ENCODE measurements at regions not wholly inside any gene's neighbourhood (a gene's known extent, or its start where the extent isn't known, plus 50 kb on each side); places are given as distances from the start of the nearest gene placed in this dataset.

- Histone ChIP-seq H3K9me3 (ENCODE audit: insufficient read depth, low read length) (no peaks in the 10 kb centered on the region), H3K27me3 (ENCODE audit: insufficient read depth, insufficient read length) (no peaks in the 10 kb centered on the region), H3K4me3 (ENCODE audit: insufficient read length, low read depth) (no peak overlapping the region), H3K4me1 (ENCODE audit: insufficient read depth, insufficient read length) (no peaks in the 10 kb centered on the region), H3K9ac (ENCODE audit: insufficient read length, low read depth) (no peak overlapping the region), H3K36me3 (ENCODE audit: insufficient read depth, insufficient read length, low read length) (no peaks in the 10 kb centered on the region)
- DNase-seq (ENCODE audit: low read depth, low spot score) = no peak
- TF ChIP-seq YY1 (IDR thresholded peaks at IDR 0.05; ENCODE audit: insufficient read depth, insufficient read length) = no peak
- TF ChIP-seq SUZ12 (IDR thresholded peaks at IDR 0.05; ENCODE audit: extremely low read depth, insufficient read depth, insufficient read length) = no peak
- no peak for TF ChIP-seq ZNF274 (IDR thresholded peaks at IDR 0.05; ENCODE audit: low read depth, low read length)
Observed at GRCh38 chr14:41055589-41055988, 551.1 kb upstream of the LRFN5 start.

GRCh38 chr14:41051801-41052200, 554.9 kb upstream of the LRFN5 start:
- Histone ChIP-seq H3K4me1 (ENCODE audit: insufficient read depth, insufficient read length) (no peaks in the 10 kb centered on the region), H3K36me3 (ENCODE audit: insufficient read depth, insufficient read length, low read length) (no peaks in the 10 kb centered on the region), H3K4me3 (ENCODE audit: insufficient read length, low read depth) (no peak overlapping the region), H3K9ac (ENCODE audit: insufficient read length, low read depth) (no peak overlapping the region), H3K27me3 (ENCODE audit: insufficient read depth, insufficient read length) (no peaks in the 10 kb centered on the region), H3K9me3 (ENCODE audit: insufficient read depth, low read length) (no peaks in the 10 kb centered on the region)
- TF ChIP-seq SUZ12 (IDR thresholded peaks at IDR 0.05; ENCODE audit: extremely low read depth, insufficient read depth, insufficient read length) (no peak), YY1 (IDR thresholded peaks at IDR 0.05; ENCODE audit: insufficient read depth, insufficient read length) (no peak), ZNF274 (IDR thresholded peaks at IDR 0.05; ENCODE audit: low read depth, low read length) (no peak)
- no peak for DNase-seq (ENCODE audit: low read depth, low spot score)

GRCh38 chr14:41047763-41048162, 558.9 kb upstream of the LRFN5 start:
- no peaks in the 10 kb centered on the region for H3K27me3 ChIP-seq (ENCODE audit: insufficient read depth, insufficient read length)
- TF ChIP-seq ZNF274 (IDR thresholded peaks at IDR 0.05; ENCODE audit: low read depth, low read length) = no peak
- no peak for TF ChIP-seq SUZ12 (IDR thresholded peaks at IDR 0.05; ENCODE audit: extremely low read depth, insufficient read depth, insufficient read length)
- no peak for TF ChIP-seq YY1 (IDR thresholded peaks at IDR 0.05; ENCODE audit: insufficient read depth, insufficient read length)
- no peak overlapping the region for H3K9ac ChIP-seq (ENCODE audit: insufficient read length, low read depth)
- DNase-seq (ENCODE audit: low read depth, low spot score) = no peak
- no peaks in the 10 kb centered on the region for H3K36me3 ChIP-seq (ENCODE audit: insufficient read depth, insufficient read length, low read length)
- H3K9me3 ChIP-seq (ENCODE audit: insufficient read depth, low read length) = no peaks in the 10 kb centered on the region
- no peaks in the 10 kb centered on the region for H3K4me1 ChIP-seq (ENCODE audit: insufficient read depth, insufficient read length)
- H3K4me3 ChIP-seq (ENCODE audit: insufficient read length, low read depth) = no peak overlapping the region

DNA sequence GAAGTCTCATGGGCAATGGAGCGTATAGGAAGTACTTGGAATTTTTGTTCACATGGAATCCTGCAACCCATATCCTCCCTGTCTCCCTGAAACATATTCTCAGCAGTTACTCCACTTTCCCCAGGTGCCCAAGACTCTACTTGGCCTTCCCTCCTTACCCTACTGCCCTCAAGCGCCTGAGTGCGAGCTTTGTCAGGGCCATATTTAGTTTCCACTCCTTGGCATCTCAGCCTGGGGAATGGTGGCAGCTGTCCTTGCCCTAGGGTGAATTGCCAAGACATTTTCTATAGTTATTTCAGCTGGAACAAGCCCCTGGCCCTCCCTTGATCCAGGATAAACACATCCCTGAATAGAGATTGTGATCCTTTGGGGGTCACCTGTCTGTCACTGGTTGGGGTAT, 569.3 kb upstream of the LRFN5 start:
- Histone ChIP-seq H3K4me1 (ENCODE audit: insufficient read depth, insufficient read length) (no peaks in the 10 kb centered on the region), H3K9ac (ENCODE audit: insufficient read length, low read depth) (no peak overlapping the region)
- TF ChIP-seq YY1 (IDR thresholded peaks at IDR 0.05; ENCODE audit: insufficient read depth, insufficient read length) (no peak), SUZ12 (IDR thresholded peaks at IDR 0.05; ENCODE audit: extremely low read depth, insufficient read depth, insufficient read length) (no peak), ZNF274 (IDR thresholded peaks at IDR 0.05; ENCODE audit: low read depth, low read length) (no peak)

DNA sequence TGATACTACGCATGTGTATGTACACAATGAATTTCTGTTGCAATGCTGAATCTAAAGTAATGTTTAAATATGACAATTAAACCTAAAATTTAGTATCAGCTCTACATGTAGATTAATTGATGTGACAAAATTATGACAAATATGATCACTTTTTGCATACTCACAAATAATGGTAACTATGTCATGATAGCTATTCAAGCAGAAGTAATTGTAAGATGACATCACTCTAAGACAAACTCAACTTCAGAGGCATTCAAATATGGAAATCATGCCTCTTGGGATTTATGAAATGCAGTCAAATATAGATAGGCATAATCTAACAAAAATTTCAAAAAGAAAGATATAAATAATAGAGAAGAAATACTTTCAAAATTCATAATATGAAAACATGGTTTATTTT, 571.7 kb upstream of the LRFN5 start:
- H3K27me3 ChIP-seq (ENCODE audit: insufficient read depth, insufficient read length) = no peaks in the 10 kb centered on the region
- H3K36me3 ChIP-seq (ENCODE audit: insufficient read depth, insufficient read length, low read length) = no peaks in the 10 kb centered on the region
- TF ChIP-seq YY1 (IDR thresholded peaks at IDR 0.05; ENCODE audit: insufficient read depth, insufficient read length) (no peak), SUZ12 (IDR thresholded peaks at IDR 0.05; ENCODE audit: extremely low read depth, insufficient read depth, insufficient read length) (no peak)
- no peak for DNase-seq (ENCODE audit: low read depth, low spot score)
- H3K4me1 ChIP-seq (ENCODE audit: insufficient read depth, insufficient read length) = no peaks in the 10 kb centered on the region
- H3K9me3 ChIP-seq (ENCODE audit: insufficient read depth, low read length) = no peaks in the 10 kb centered on the region
- no peak overlapping the region for H3K9ac ChIP-seq (ENCODE audit: insufficient read length, low read depth)
- H3K4me3 ChIP-seq (ENCODE audit: insufficient read length, low read depth) = no peak overlapping the region

More for the DNA sequence above, 569.3 kb upstream of the LRFN5 start:
- no peak for DNase-seq (ENCODE audit: low read depth, low spot score)
- no peaks in the 10 kb centered on the region for H3K9me3 ChIP-seq (ENCODE audit: insufficient read depth, low read length)
- no peaks in the 10 kb centered on the region for H3K36me3 ChIP-seq (ENCODE audit: insufficient read depth, insufficient read length, low read length)
- no peak overlapping the region for H3K4me3 ChIP-seq (ENCODE audit: insufficient read length, low read depth)
- H3K27me3 ChIP-seq (ENCODE audit: insufficient read depth, insufficient read length) = no peaks in the 10 kb centered on the region

GRCh38 chr14:41022932-41023331, 583.7 kb upstream of the LRFN5 start:
- Histone ChIP-seq H3K27me3 (ENCODE audit: insufficient read depth, insufficient read length) (no peaks in the 10 kb centered on the region), H3K36me3 (ENCODE audit: insufficient read depth, insufficient read length, low read length) (no peaks in the 10 kb centered on the region), H3K4me1 (ENCODE audit: insufficient read depth, insufficient read length) (no peaks in the 10 kb centered on the region), H3K9me3 (ENCODE audit: insufficient read depth, low read length) (no peaks in the 10 kb centered on the region), H3K4me3 (ENCODE audit: insufficient read length, low read depth) (no peak overlapping the region), H3K9ac (ENCODE audit: insufficient read length, low read depth) (no peak overlapping the region)
- no peak for TF ChIP-seq ZNF274 (IDR thresholded peaks at IDR 0.05; ENCODE audit: low read depth, low read length)
- no peak for DNase-seq (ENCODE audit: low read depth, low spot score)

DNA sequence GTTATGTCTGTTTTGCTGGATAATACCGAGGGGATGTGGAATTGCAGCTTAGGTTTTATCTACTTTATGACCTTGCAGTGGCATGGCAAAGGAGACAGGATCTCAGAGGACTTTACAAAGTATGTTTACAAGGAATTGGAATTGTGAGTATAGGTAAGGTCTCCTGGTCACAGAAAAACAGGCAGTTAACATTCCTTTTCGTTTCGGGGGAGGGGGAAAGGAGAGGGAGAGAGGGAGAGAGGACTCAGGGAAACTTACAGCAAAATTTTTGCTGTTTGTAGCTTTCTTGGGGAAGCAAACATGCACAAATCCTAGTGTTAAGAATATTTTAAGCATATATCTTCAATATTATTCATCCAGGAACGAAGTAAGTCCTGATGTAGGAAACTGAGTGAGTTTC, 590.5 kb upstream of the LRFN5 start:
- H3K4me3 ChIP-seq (ENCODE audit: insufficient read length, low read depth) = no peak overlapping the region
- H3K4me1 ChIP-seq (ENCODE audit: insufficient read depth, insufficient read length) = no peaks in the 10 kb centered on the region
- H3K9ac ChIP-seq (ENCODE audit: insufficient read length, low read depth) = no peak overlapping the region
- H3K9me3 ChIP-seq (ENCODE audit: insufficient read depth, low read length) = no peaks in the 10 kb centered on the region
- TF ChIP-seq SUZ12 (IDR thresholded peaks at IDR 0.05; ENCODE audit: extremely low read depth, insufficient read depth, insufficient read length) = no peak
- no peak for TF ChIP-seq YY1 (IDR thresholded peaks at IDR 0.05; ENCODE audit: insufficient read depth, insufficient read length)
- no peak for TF ChIP-seq ZNF274 (IDR thresholded peaks at IDR 0.05; ENCODE audit: low read depth, low read length)
- no peaks in the 10 kb centered on the region for H3K36me3 ChIP-seq (ENCODE audit: insufficient read depth, insufficient read length, low read length)
- peak; percentile 6 for DNase-seq (ENCODE audit: low read depth, low spot score)
- no peaks in the 10 kb centered on the region for H3K27me3 ChIP-seq (ENCODE audit: insufficient read depth, insufficient read length)

- H3K36me3 ChIP-seq (ENCODE audit: insufficient read depth, insufficient read length, low read length) = no peaks in the 10 kb centered on the region
- no peak for DNase-seq (ENCODE audit: low read depth, low spot score)
Observed at GRCh38 chr14:41000350-41000749, 606.3 kb upstream of the LRFN5 start.

More at GRCh38 chr14:41000350-41000749, 606.3 kb upstream of the LRFN5 start:
- Histone ChIP-seq H3K9me3 (ENCODE audit: insufficient read depth, low read length) (no peaks in the 10 kb centered on the region), H3K4me1 (ENCODE audit: insufficient read depth, insufficient read length) (no peaks in the 10 kb centered on the region), H3K4me3 (ENCODE audit: insufficient read length, low read depth) (no peak overlapping the region), H3K9ac (ENCODE audit: insufficient read length, low read depth) (no peak overlapping the region), H3K27me3 (ENCODE audit: insufficient read depth, insufficient read length) (no peaks in the 10 kb centered on the region)
- TF ChIP-seq SUZ12 (IDR thresholded peaks at IDR 0.05; ENCODE audit: extremely low read depth, insufficient read depth, insufficient read length) (no peak), ZNF274 (IDR thresholded peaks at IDR 0.05; ENCODE audit: low read depth, low read length) (no peak), YY1 (IDR thresholded peaks at IDR 0.05; ENCODE audit: insufficient read depth, insufficient read length) (no peak)
